GM18861 (cell line): ENCODE measurements at regions not wholly inside any gene's neighbourhood (a gene's known extent, or its start where the extent isn't known, plus 50 kb on each side); places are given as distances from the start of the nearest gene placed in this dataset.
"Not testable (repeated sequence)": the region's sequence is repeated elsewhere in the genome, so short reads cannot be mapped to it uniquely, and the experiment has no call there.

Source experiments
- ATAC-seq: cut with Tn5 transposase; IDR thresholded peaks from one replicate; pipeline ENCODE4 v1.9.1; 2021; ENCODE audit not compliant: unreplicated experiment

- no peak for ATAC-seq
Observed at GRCh38 chrX:130550351-130550750, 148.6 kb downstream of the RBMX2 start.

- ATAC-seq = peak; percentile 59
Observed at GRCh38 chrX:130552444-130553073, 150.8 kb downstream of the RBMX2 start.

- ATAC-seq = no peak
Observed at GRCh38 chrX:130555341-130555740, 153.6 kb downstream of the RBMX2 start.

GRCh38 chrX:130555757-130556156 is 154.0 kb downstream of the RBMX2 start:
- ATAC-seq = no peak

- ATAC-seq = no peak
Observed at GRCh38 chrX:130556951-130557350, 155.2 kb downstream of the RBMX2 start.

- no peak for ATAC-seq
Observed at GRCh38 chrX:130560544-130560943, 158.8 kb downstream of the RBMX2 start.

- ATAC-seq = no peak
Observed at GRCh38 chrX:130561930-130562329, 160.1 kb downstream of the RBMX2 start.

DNA sequence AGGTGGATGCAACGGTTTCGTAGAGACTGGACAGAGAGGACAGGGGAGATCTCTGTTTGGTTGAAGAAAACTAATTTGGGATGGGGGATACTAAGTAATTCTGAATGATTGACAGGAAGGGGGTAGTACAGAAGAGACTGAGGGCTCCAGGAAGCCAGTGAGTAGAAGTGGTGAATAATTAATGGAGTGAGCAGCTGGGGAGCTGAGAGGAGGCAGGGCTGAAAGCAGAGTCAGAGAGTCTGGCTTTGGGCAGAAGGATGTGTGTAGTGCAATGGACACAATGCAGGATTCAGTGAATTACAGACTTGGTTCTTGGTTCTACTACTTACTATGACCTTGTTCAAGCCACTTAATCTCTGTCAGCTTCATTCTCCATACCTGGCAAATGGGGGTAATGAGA is 161.7 kb downstream of the RBMX2 start:
- peak; percentile 92 for ATAC-seq

- no peak for ATAC-seq
Observed at GRCh38 chrX:130566028-130566683, 164.4 kb downstream of the RBMX2 start.

- ATAC-seq = not testable (repeated sequence)
Observed at GRCh38 chrX:130573030-130573429, 171.2 kb downstream of the RBMX2 start.
